H1 (cell line): ENCODE measurements at regions not wholly inside any gene's neighbourhood (a gene's known extent, or its start where the extent isn't known, plus 50 kb on each side); places are given as distances from the start of the nearest gene placed in this dataset.

Experiments used
- CTCF ChIA-PET: fragments of 300-600 bp; sonication (Branson Sonifier 250); formaldehyde crosslinking; loops from one replicate; lab custom pipeline; 2021; ENCODE audit not compliant: partially characterized antibody; lab: Charles Lee
- POLR2A ChIA-PET: fragments of 300-600 bp; sonication (Branson Sonifier 250); formaldehyde crosslinking; loops from one replicate; lab custom pipeline; 2021; ENCODE audit warnings: inconsistent platforms; ENCODE audit not compliant: partially characterized antibody; lab: Charles Lee
- DNase-seq, 2 experiments: peaks; one replicate each; pipeline versions ENCODE4 v3.0.0 to v3.0.0-alpha.2; 2010 to 2022; ENCODE audit warnings: low spot score in 2 of 2, low read depth in 1 of 2, mixed read lengths in 1 of 2
- FAIRE-seq: peaks from 2 replicates; lab custom pipeline; 2011; peaks lifted over from hg19 to GRCh38; lab: Jason Lieb, UNC
- H2AFZ ChIP-seq: 2 replicates; pipeline ENCODE4 v1.8.1; 2012; ENCODE audit warnings: low read length, inconsistent platforms
- H2AK5ac ChIP-seq: 2 replicates; pipeline ENCODE4 v1.6.1; 2013; ENCODE audit warnings: low read depth, low read length
- H2BK120ac ChIP-seq: replicated peaks from 2 replicates; pipeline ENCODE3; 2013; ENCODE audit warnings: low read depth, low read length, inconsistent platforms
- H2BK12ac ChIP-seq: 2 replicates; pipeline ENCODE4 v1.6.1; 2013; ENCODE audit warnings: low read depth, low read length
- H2BK15ac ChIP-seq: 2 replicates; pipeline ENCODE4 v1.6.1; 2013; ENCODE audit warnings: low read length
- H2BK20ac ChIP-seq: 2 replicates; pipeline ENCODE4 v1.6.1; 2013; ENCODE audit warnings: low read length
- H2BK5ac ChIP-seq: 2 replicates; pipeline ENCODE4 v1.6.1; 2013; ENCODE audit warnings: low read depth, low read length
- H3K14ac ChIP-seq: 2 replicates; pipeline ENCODE4 v1.6.1; 2013; ENCODE audit warnings: inconsistent platforms; ENCODE audit not compliant: insufficient read length
- H3K18ac ChIP-seq: 2 replicates; pipeline ENCODE4 v1.6.1; 2013; ENCODE audit warnings: low read length; ENCODE audit errors: extremely low read depth
- H3K23ac ChIP-seq: 2 replicates; pipeline ENCODE4 v1.6.1; 2013; ENCODE audit warnings: inconsistent platforms; ENCODE audit not compliant: insufficient read length
- H3K23me2 ChIP-seq: 2 replicates; pipeline ENCODE4 v1.6.1; 2013; ENCODE audit warnings: low read depth, low read length
- H3K27ac ChIP-seq: 2 replicates; pipeline ENCODE4 v1.6.1; 2011; ENCODE audit warnings: low read depth, low read length, inconsistent platforms
- H3K27me3 ChIP-seq, 4 experiments: replicated peaks in 1 of 4; 1 replicate in 1 of 4; 2 replicates in 3 of 4; pipeline versions ENCODE4 v1.6.1 to v1.8.1; 2011 to 2013; ENCODE audit warnings: low read length in 3 of 4, mild to moderate bottlenecking in 3 of 4, inconsistent platforms in 2 of 4, mixed read lengths in 2 of 4, moderate library complexity in 1 of 4; ENCODE audit not compliant: control insufficient read depth in 3 of 4, insufficient read depth in 3 of 4; ENCODE audit errors: extremely low read depth in 1 of 4
- H3K36me3 ChIP-seq, 4 experiments: 2 replicates each; pipeline versions ENCODE4 v1.6.1 to v1.8.1; 2011 to 2013; ENCODE audit warnings: mild to moderate bottlenecking in 4 of 4, low read length in 3 of 4, moderate library complexity in 2 of 4, control low read depth in 1 of 4, inconsistent platforms in 1 of 4; ENCODE audit not compliant: insufficient read depth in 4 of 4, control insufficient read depth in 2 of 4
- H3K4ac ChIP-seq: replicated peaks from 2 replicates; pipeline ENCODE3; 2013; ENCODE audit warnings: low read length, low read depth, mixed read lengths, inconsistent platforms; ENCODE audit not compliant: insufficient read length
- H3K4me1 ChIP-seq, 4 experiments: replicated peaks in 1 of 4; 1 replicate in 1 of 4; 2 replicates in 3 of 4; pipeline versions ENCODE4 v1.6.1 to v1.8.1; 2011 to 2013; ENCODE audit warnings: low read length in 3 of 4, inconsistent platforms in 2 of 4, mixed read lengths in 1 of 4; ENCODE audit not compliant: insufficient read depth in 4 of 4, control insufficient read depth in 3 of 4
- H3K4me2 ChIP-seq, 2 experiments: 2 replicates each; pipeline versions ENCODE4 v1.6.1 to v1.8.1; 2011 to 2013; ENCODE audit warnings: low read depth in 2 of 2, low read length in 2 of 2, control low read depth in 1 of 2, inconsistent platforms in 1 of 2, mild to moderate bottlenecking in 1 of 2; ENCODE audit not compliant: insufficient read depth in 1 of 2
- H3K4me3 ChIP-seq, 4 experiments: fragments of 200-600, 300-600 bp in 1 of 4; sonication (generic), shearing (Covaris generic), sonication (Bioruptor Twin) in 1 of 4; 2 replicates each; pipeline versions ENCODE4 v1.5.1 to v1.8.1; 2011 to 2016; ENCODE audit warnings: low read length in 4 of 4, low read depth in 3 of 4, control low read depth in 2 of 4, inconsistent platforms in 2 of 4, mild to moderate bottlenecking in 2 of 4, mixed read lengths in 1 of 4, moderate library complexity in 1 of 4; ENCODE audit not compliant: insufficient read depth in 2 of 4; ENCODE audit errors: extremely low read depth in 1 of 4
- H3K56ac ChIP-seq: replicated peaks from 2 replicates; pipeline ENCODE3; 2013; ENCODE audit warnings: low read depth, mild to moderate bottlenecking, mixed read lengths, low read length, inconsistent platforms; ENCODE audit not compliant: insufficient read length
- H3K79me1 ChIP-seq: 2 replicates; pipeline ENCODE4 v1.6.1; 2013; ENCODE audit warnings: low read depth, low read length, control low read depth
- H3K79me2 ChIP-seq, 2 experiments: 2 replicates each; pipeline versions ENCODE4 v1.6.1 to v1.8.1; 2012 to 2013; ENCODE audit warnings: low read length in 2 of 2, mild to moderate bottlenecking in 2 of 2, inconsistent platforms in 1 of 2; ENCODE audit not compliant: insufficient read depth in 2 of 2, control insufficient read depth in 1 of 2
- H3K9ac ChIP-seq, 4 experiments: replicated peaks in 1 of 4; 1 replicate in 1 of 4; 2 replicates in 3 of 4; pipeline versions ENCODE4 v1.6.1 to v1.8.1; 2011 to 2013; ENCODE audit warnings: low read depth in 3 of 4, low read length in 3 of 4, control low read depth in 2 of 4, mild to moderate bottlenecking in 2 of 4, moderate library complexity in 2 of 4, inconsistent platforms in 1 of 4; ENCODE audit errors: extremely low read depth in 1 of 4
- H3K9me3 ChIP-seq, 2 experiments: 2 replicates each; pipeline versions ENCODE4 v1.6.1 to v1.8.1; 2012 to 2013; ENCODE audit warnings: mild to moderate bottlenecking in 2 of 2, moderate library complexity in 2 of 2, control low read depth in 1 of 2, inconsistent platforms in 1 of 2, low read depth in 1 of 2, low read length in 1 of 2, mixed read lengths in 1 of 2; ENCODE audit not compliant: insufficient read depth in 2 of 2
- H4K20me1 ChIP-seq, 2 experiments: replicated peaks in 1 of 2; 2 replicates each; pipeline versions ENCODE3 to v1.8.1; 2011 to 2013; ENCODE audit warnings: inconsistent platforms in 2 of 2, low read length in 2 of 2, mild to moderate bottlenecking in 1 of 2; ENCODE audit not compliant: insufficient read depth in 2 of 2, control insufficient read depth in 1 of 2
- H4K5ac ChIP-seq: 2 replicates; pipeline ENCODE4 v1.6.1; 2013; ENCODE audit warnings: low read length, low read depth, mixed read lengths, inconsistent platforms; ENCODE audit not compliant: insufficient read length
- H4K8ac ChIP-seq: 2 replicates; pipeline ENCODE4 v1.8.0; 2013; ENCODE audit warnings: mild to moderate bottlenecking, moderate library complexity, low read length, inconsistent platforms; ENCODE audit not compliant: insufficient read depth; ENCODE audit errors: extremely low read depth
- H4K91ac ChIP-seq: replicated peaks from 2 replicates; pipeline ENCODE3; 2013; ENCODE audit warnings: low read length, mixed read lengths, inconsistent platforms; ENCODE audit not compliant: insufficient read length
- EZH2 ChIP-seq: fragments of 200-600 bp; sonication (generic); IDR thresholded peaks from 2 replicates; pipeline ENCODE4 v1.7.1; 2012; ENCODE audit warnings: low read depth, mild to moderate bottlenecking, moderate library complexity, low read length, inconsistent platforms; ENCODE audit not compliant: severe bottlenecking
- HDAC6 ChIP-seq: IDR thresholded peaks from one replicate; pipeline ENCODE4 v1.7.1; 2012; ENCODE audit warnings: low read depth, mild to moderate bottlenecking, inconsistent platforms, low read length, moderate library complexity
- SP2 ChIP-seq: IDR thresholded peaks from 2 replicates; pipeline ENCODE4 v1.6.1; 2012; ENCODE audit warnings: mild to moderate bottlenecking, low read length, inconsistent platforms
- WGBS, 2 experiments: shearing (Covaris generic) in 1 of 2; methylation state at CpG; one replicate each; pipeline versions ENCODE4 v1.1.6 to v1.1.7; 2013 to 2015; ENCODE audit warnings: low lambda C conversion rate in 2 of 2, mixed read lengths in 2 of 2, inconsistent platforms in 1 of 2, low coverage in 1 of 2, missing lambda C conversion rate in 1 of 2; ENCODE audit not compliant: insufficient replicate concordance in 2 of 2, insufficient coverage in 1 of 2, insufficient read length in 1 of 2; ENCODE audit errors: extremely low coverage in 1 of 2, missing lambda C conversion rate in 1 of 2; 5-methylcytosine and 5-hydroxymethylcytosine counted together

- Histone ChIP-seq H3K27ac (no peak overlapping the region), H3K9ac (no peak overlapping the region), H2BK5ac (no peak overlapping the region), H2BK12ac (no peak overlapping the region), H3K56ac (no peak overlapping the region), H3K18ac (no peak overlapping the region), H3K79me2 (no peaks in the 10 kb centered on the region), H3K4me3 (no peak overlapping the region), H2AFZ (peak overlapping the region; percentile 52; the same call in 1 of the 2 replicates), H2BK15ac (no peak overlapping the region), H2AK5ac (no peak overlapping the region), H3K4ac (no peak overlapping the region), H4K8ac (no peak overlapping the region), H3K23ac (no peak overlapping the region), H3K79me1 (no peaks in the 10 kb centered on the region), H3K14ac (no peak overlapping the region), H4K91ac (no peak overlapping the region), H3K4me2 (no peak overlapping the region), H3K27me3 (no peaks in the 10 kb centered on the region), H2BK120ac (no peak overlapping the region), H3K23me2 (no peaks in the 10 kb centered on the region), H3K36me3 (no peaks in the 10 kb centered on the region), H4K20me1 (no peaks in the 10 kb centered on the region), H2BK20ac (no peak overlapping the region), H3K9me3 (peaks cover 0 to 2% of the 10 kb centered on the region in 2 experiments; a peak in 1 of 4 replicates), H4K5ac (no peak overlapping the region), H3K4me1 (no peaks in the 10 kb centered on the region)
- FAIRE-seq: no peak
- CTCF ChIA-PET: no interaction called here
- TF ChIP-seq EZH2 (no peak), SP2 (no peak), HDAC6 (no peak)
- 100% methylated on average over 1 of the region's 1 CpG; no CpG with 5 or more reads in 1 of the 2 experiments for WGBS, 2 experiments
- DNase-seq: no peak
- POLR2A ChIA-PET: no interaction called here
Observed at GRCh38 chr20:7003598-7003997, 236.1 kb downstream of the BMP2 start.
